Rectal smooth muscle tissue (tissue), 1 donor: ENCODE measurements at regions not wholly inside any gene's neighbourhood (a gene's known extent, or its start where the extent isn't known, plus 50 kb on each side); places are given as distances from the start of the nearest gene placed in this dataset.
A peak's percentile ranks its signal among the peaks of the same experiment; 100 is the strongest.
"Not testable (repeated sequence)": the region's sequence is repeated elsewhere in the genome, so short reads cannot be mapped to it uniquely, and the experiment has no call there.

Experiments used
- H3K27ac ChIP-seq: one replicate; pipeline ENCODE4 v1.7.0; 2013; ENCODE audit warnings: low read depth, low read length, inconsistent platforms
- H3K27me3 ChIP-seq: one replicate; pipeline ENCODE4 v1.7.0; 2013; ENCODE audit warnings: low read length; ENCODE audit not compliant: control insufficient read depth, insufficient read depth
- H3K36me3 ChIP-seq: one replicate; pipeline ENCODE4 v1.7.0; 2013; ENCODE audit warnings: low read length; ENCODE audit not compliant: control insufficient read depth, insufficient read depth
- H3K4me1 ChIP-seq: one replicate; pipeline ENCODE4 v1.7.0; 2013; ENCODE audit warnings: low read length; ENCODE audit not compliant: control insufficient read depth, insufficient read depth
- H3K4me3 ChIP-seq: one replicate; pipeline ENCODE4 v1.7.0; 2013; ENCODE audit warnings: low read length
- H3K9ac ChIP-seq: one replicate; pipeline ENCODE4 v1.7.0; 2013; ENCODE audit warnings: low read length

DNA sequence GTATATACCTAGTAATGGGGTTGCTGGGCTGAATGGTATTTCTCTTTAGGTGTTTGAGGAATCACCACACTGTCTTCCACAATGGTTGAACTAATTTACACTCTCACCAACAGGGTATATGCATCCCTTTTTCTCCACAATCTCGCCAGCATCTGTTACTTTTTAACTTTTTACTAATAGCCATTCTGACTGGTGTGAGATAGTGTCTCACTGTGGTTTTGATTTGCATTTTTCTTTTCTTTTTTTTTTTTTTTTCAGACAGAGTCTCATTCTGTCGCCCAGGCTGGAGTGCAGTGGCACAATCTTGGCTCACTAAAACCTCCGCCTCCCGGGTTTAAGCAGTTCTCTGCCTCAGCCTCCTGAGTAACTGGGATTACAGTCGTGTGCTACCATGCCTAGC lies 134.7 kb upstream of the PGRMC2 start:
- H3K27ac ChIP-seq, H3K9ac ChIP-seq, H3K4me3 ChIP-seq, H3K4me1 ChIP-seq, H3K27me3 ChIP-seq, H3K36me3 ChIP-seq: not testable (repeated sequence)

DNA sequence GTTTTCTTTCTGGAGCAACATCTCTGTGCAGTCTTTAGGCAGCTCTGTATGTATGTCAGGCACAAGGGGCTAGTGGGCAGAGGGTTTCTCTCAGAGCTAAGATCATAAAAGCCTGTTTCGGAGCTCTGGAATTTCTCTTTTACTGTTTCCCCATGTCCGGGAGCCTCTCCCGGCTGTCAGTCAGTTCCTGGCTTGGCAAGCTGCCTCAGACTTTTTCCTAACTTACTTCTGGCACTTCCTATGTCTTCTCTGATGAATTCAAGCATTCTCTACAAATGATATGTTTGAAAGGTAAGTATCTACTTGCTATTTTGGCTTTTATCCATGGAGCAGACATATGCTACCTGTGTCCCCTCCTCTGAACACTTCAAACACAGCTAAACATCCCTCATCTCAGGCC lies 129.3 kb upstream of the PGRMC2 start:
- H3K4me3 ChIP-seq, result no peak overlapping the region
- H3K9ac ChIP-seq, result no peak overlapping the region
- H3K4me1 ChIP-seq, result no peaks in the 10 kb centered on the region
- no peak overlapping the region for H3K27ac ChIP-seq
- H3K27me3 ChIP-seq, result no peaks in the 10 kb centered on the region
- no peaks in the 10 kb centered on the region for H3K36me3 ChIP-seq

DNA sequence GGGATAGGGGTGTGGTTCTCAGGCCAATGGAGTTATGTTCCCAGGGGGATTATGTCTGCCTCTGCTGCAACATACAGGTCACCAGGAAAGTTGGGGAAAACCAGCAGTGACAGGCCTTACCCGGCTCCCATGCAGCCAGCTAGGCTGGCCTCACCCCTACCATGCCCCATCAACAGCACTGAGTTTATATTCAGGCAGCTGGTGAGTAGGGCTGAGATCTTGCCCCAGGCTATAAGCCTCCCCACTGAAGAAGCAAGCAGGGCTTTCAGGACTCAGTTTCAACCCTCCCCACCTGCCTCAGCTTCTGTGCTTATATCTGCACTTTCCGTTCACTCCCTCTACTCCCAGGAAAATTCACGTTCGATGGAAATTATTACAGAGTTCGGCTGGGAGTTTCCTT lies 122.4 kb upstream of the PGRMC2 start:
- Histone ChIP-seq H3K27ac (no peak overlapping the region), H3K36me3 (no peaks in the 10 kb centered on the region), H3K4me1 (no peaks in the 10 kb centered on the region), H3K27me3 (no peaks in the 10 kb centered on the region), H3K4me3 (no peak overlapping the region), H3K9ac (no peak overlapping the region)

DNA sequence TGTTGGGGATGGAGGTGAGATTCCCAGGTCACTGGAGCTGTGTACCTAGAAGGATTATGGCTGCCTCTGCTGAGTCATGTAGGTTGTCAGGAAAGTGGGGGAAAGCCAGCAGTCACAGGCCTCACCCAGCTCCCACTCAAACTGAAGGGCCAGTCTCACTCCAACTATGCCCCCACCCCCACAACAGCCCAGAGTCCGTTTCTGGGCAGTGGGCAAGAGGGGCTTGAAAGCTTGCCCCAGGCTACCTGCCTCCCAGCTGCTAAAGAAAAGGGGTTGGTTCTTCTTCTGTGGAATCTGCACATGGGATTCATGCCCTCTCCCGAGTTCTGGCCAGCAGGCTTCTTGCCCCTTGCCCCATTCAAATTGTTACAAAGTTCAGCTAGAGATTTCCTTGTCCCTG lies 116.0 kb upstream of the PGRMC2 start:
- Histone ChIP-seq H3K27ac (no peak overlapping the region), H3K4me1 (no peaks in the 10 kb centered on the region), H3K27me3 (no peaks in the 10 kb centered on the region)

DNA sequence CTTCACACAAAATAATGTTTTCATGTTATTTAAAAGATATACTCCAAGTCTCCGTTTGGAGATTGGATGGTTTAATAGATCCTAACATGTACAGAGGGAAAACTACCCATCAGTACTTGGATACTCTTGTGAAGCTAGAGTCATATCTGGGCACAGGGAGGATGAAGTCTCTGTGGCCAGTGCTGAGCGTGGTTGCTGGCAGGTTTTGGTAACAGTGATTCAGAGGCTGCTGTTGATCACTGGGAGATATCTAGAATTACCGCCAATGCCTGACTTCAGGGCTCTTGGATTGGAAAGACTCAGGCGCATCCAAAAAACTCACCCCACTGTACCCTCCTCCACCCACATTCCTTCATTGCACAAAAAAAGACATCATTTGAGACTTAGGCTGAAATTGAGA lies 107.2 kb upstream of the PGRMC2 start:
- no peaks in the 10 kb centered on the region for H3K27me3 ChIP-seq
- H3K9ac ChIP-seq, result no peak overlapping the region
- H3K4me3 ChIP-seq, result no peak overlapping the region
- H3K36me3 ChIP-seq, result no peaks in the 10 kb centered on the region
- peaks cover 9% of the 10 kb centered on the region for H3K4me1 ChIP-seq
- no peak overlapping the region for H3K27ac ChIP-seq

More for the DNA sequence above, 116.0 kb upstream of the PGRMC2 start:
- Histone ChIP-seq H3K9ac (no peak overlapping the region), H3K36me3 (no peaks in the 10 kb centered on the region), H3K4me3 (no peak overlapping the region)

DNA sequence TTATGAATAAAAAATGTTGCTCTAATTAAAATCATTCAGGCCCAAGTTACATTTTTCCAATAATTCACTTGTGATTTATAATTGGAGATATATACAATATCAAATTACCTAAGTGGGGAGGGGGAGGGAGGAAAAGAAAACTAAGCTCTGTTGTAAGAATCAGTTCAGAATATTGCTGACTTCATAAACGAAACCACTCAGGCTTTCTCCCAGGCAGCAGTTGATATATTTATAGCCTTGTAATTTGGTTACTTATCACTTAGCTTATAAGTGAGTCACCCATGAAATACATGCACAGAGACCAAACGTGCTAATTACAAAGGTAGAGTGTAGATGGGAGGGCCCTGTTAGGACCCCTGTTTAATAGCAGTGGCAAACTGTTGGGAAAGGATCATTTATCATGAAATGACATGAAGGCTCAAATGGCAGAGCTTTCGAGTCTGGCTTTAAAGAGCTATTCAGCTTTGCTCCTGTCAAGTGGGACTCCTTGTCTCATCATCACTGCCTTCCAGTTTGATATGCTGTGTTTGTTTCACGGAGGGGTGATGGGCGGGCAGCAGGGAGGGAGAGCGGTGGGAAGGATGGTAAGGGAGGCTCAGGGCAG lies 105.6 kb upstream of the PGRMC2 start:
- no peak overlapping the region for H3K4me3 ChIP-seq

DNA sequence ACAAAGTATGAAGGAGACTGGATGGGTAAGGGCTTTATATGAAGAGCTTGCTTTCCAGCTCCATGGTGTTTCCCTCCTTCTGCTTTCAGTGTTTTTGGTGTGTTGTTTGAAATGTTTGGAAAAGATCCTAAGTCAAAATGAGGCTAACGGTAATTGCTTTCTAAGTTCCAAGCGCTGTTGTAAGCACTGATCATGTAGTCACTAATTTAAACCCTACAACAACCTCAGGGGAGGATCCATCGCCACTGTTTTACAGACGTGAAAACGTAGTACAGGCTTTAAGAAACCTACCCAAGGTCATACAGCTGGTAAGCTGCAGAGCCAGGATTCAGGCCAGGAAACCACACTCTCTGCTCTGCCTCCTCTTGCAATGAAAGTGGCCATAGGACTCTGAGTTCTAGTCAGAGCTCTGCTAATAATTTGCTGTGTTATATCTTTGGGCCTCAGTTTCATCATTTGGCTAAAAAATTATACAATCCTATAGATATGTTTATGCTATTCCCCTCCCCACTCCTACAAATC lies 102.9 kb upstream of the PGRMC2 start:
- no peak overlapping the region for H3K27ac ChIP-seq
- no peak overlapping the region for H3K4me3 ChIP-seq
- no peaks in the 10 kb centered on the region for H3K36me3 ChIP-seq
- H3K9ac ChIP-seq, result no peak overlapping the region
- H3K27me3 ChIP-seq, result no peaks in the 10 kb centered on the region
- H3K4me1 ChIP-seq, result peaks cover 42% of the 10 kb centered on the region

More for the DNA sequence above, 105.6 kb upstream of the PGRMC2 start:
- no peaks in the 10 kb centered on the region for H3K36me3 ChIP-seq
- no peaks in the 10 kb centered on the region for H3K27me3 ChIP-seq
- H3K9ac ChIP-seq, result no peak overlapping the region
- no peak overlapping the region for H3K27ac ChIP-seq
- peaks cover 16% of the 10 kb centered on the region for H3K4me1 ChIP-seq

DNA sequence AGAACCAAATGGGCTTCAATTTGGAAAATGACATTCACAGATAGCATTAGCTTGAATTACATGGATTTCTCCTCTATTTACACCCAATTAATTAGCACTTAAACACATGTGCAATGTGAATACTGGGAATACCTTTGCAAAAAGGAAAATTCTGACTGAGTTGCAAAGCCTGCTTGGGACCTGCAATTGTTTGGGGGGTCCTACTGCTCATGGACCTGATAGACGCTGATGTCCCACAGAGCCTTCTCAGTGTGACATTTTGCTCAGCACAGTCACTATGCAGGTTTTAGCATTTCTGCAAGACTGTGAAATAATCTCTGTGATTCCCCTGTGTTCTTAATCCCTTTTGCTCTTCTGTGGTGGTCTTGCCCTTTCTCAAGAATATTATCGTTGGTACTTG lies 101.2 kb upstream of the PGRMC2 start:
- Histone ChIP-seq H3K27ac (peak overlapping the region; percentile 88), H3K9ac (no peak overlapping the region)

DNA sequence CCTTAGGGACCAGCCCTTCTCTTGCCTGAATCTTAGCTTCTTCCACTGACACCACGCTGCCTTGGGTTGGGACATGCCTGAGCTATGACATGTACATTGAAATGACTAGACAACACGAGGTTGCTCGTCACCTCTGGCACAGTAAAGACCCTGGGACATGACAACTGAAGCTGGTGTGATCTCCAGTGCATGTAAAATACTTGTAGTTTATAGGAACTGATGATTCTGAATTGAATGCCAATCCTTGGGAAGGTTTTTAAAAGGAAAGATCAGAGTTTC lies 100.7 kb upstream of the PGRMC2 start:
- no peaks in the 10 kb centered on the region for H3K27me3 ChIP-seq
- H3K36me3 ChIP-seq, result no peaks in the 10 kb centered on the region
- H3K4me3 ChIP-seq, result no peak overlapping the region
- no peak overlapping the region for H3K9ac ChIP-seq
- peaks cover 54% of the 10 kb centered on the region for H3K4me1 ChIP-seq
- H3K27ac ChIP-seq, result peak overlapping the region; percentile 88

More for the DNA sequence above, 101.2 kb upstream of the PGRMC2 start:
- no peaks in the 10 kb centered on the region for H3K36me3 ChIP-seq
- H3K4me3 ChIP-seq, result no peak overlapping the region
- peaks cover 57% of the 10 kb centered on the region for H3K4me1 ChIP-seq
- no peaks in the 10 kb centered on the region for H3K27me3 ChIP-seq

DNA sequence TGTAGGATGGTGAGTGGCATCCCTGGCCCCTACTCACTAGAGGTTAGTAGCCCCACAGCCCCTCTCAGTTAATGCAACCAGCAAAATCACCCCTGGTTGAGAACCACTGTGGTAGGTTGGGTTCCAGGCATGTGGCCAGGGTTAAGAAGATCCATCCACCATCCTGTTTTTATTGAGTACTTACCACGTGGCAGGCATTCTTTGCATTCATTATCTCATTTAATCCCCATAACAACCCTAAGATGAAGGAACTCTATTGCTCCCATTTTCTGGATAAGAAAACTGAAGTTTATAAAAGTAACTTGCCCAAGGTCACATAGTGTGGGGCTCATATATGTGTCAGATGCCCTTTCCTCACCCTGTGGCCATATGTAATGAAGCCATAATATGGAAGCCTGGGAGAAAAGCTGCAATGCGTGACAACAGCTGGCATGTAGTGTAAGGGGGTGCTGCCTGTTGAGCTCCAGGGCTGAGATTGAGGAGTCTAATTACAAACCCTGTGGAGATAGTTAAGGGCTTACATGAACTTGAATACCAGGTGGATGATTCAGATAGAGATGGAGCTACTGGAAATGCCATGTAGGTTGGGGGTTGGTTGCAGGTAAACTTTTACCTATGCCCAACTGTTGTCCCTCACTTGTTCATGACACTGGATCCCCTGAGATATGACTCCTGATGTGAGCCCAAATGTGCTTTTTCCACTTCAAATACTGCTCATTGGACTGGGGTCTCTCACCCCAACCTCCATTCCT lies 100.2 kb upstream of the PGRMC2 start:
- H3K27me3 ChIP-seq, result no peaks in the 10 kb centered on the region
- H3K36me3 ChIP-seq, result no peaks in the 10 kb centered on the region
- peak overlapping the region; percentile 88 for H3K27ac ChIP-seq
- H3K4me3 ChIP-seq, result no peak overlapping the region
- H3K4me1 ChIP-seq, result peaks cover 52% of the 10 kb centered on the region
- H3K9ac ChIP-seq, result no peak overlapping the region

DNA sequence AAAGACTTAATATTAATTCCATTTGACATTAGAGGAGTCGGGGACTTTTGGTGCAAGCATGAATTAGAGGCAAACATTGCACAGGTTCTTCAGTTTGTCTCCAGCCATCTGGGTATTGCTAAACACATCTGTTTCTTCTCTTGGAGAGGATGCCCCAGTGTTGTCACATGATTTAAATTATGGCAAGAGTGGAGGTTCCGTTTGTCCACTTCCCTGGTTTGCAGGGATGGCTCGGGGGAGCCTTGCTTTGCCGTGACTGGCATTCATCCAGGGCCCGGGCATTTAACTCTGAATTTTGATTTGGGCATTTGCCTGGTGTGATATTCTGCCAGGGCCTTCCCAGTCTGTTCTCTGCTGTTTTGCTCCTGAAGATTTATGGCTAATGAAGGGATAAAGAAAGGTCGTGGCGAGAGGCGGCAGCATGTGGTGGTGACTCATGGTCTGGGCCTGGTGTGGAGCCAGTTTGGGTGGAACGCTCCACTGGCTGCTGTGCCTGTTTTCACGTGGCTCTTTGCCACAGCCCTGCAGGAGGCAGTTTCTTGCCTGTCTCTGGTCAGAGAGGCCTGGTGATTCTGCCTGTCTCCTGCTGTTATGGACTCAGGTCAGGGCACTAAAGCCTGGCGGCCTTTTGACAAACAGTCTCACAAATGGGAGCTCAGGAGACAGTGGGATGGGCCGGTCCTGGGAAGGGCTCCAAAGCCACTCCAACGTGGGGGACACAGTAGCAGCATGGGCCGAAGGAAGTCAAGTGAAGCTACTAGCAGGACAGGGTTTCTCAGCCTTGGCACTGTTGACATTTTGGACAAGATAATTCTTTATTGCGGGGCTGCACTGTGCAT lies 99.4 kb upstream of the PGRMC2 start:
- Histone ChIP-seq H3K4me1 (peaks cover 52% of the 10 kb centered on the region), H3K27ac (peak overlapping the region; percentile 88), H3K36me3 (no peaks in the 10 kb centered on the region), H3K4me3 (no peak overlapping the region), H3K9ac (no peak overlapping the region), H3K27me3 (no peaks in the 10 kb centered on the region)

DNA sequence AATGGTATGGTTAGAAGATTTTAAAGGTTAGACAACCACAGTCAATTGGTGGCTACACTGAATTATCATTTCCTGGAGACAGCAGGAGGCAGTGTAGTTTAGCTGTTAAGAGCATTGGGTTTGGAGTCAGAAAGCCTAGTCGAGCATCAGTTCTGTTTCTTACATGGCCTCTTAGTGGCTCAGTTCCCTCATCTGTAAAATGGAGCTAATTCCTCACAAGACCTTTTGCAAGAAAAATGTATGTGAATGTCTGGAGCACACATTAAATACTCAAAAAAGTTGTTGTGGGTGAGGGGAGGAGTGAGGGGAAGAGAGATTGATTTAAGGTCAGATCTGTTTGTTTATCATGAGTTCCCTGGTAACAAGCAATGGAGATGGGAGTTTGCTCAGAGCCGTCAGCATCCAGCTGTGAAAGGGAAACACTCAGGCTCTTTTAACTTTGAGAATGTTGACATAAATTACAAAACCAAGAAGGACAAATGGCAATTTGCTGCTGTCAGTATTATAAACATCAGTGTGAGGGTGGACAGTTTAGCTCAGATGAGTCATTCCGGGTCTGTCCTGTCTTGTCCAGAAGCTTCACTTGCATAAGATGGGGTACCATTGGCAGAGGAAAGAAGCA lies 98.2 kb upstream of the PGRMC2 start:
- Histone ChIP-seq H3K9ac (no peak overlapping the region), H3K4me3 (peak overlapping the region; percentile 9), H3K27ac (peak overlapping the region; percentile 76), H3K36me3 (no peaks in the 10 kb centered on the region), H3K27me3 (no peaks in the 10 kb centered on the region), H3K4me1 (peaks cover 52% of the 10 kb centered on the region)
